Uterus (tissue), 2 donors: ENCODE measurements at regions not wholly inside any gene's neighbourhood (a gene's known extent, or its start where the extent isn't known, plus 50 kb on each side); places are given as distances from the start of the nearest gene placed in this dataset.
A peak's percentile ranks its signal among the peaks of the same experiment; 100 is the strongest.

Source experiments
- POLR2A ChIP-seq, 2 donors: fragments of 450-650 bp; IDR thresholded peaks; one replicate each; pipeline ENCODE4 v1.6.1; 2016; ENCODE audit warnings: antibody characterized with exemption in 2 of 2, mild to moderate bottlenecking in 1 of 2, moderate library complexity in 1 of 2
- TF ChIP-seq, protein P1 (sequence below), 4 experiments: fragments of 200-600 bp in 2 of 4; fragments of 450-650 bp in 2 of 4; sonication (generic) in 2 of 4; IDR thresholded peaks; one replicate each; pipeline ENCODE4 v1.5.1; 2016 to 2019; ENCODE audit warnings: antibody characterized with exemption in 4 of 4, mild to moderate bottlenecking in 2 of 4, moderate library complexity in 1 of 4

GRCh38 chr16:73122604-73123391 is 74.9 kb upstream of the ZFHX3 start:
- TF ChIP-seq, protein P1, sequence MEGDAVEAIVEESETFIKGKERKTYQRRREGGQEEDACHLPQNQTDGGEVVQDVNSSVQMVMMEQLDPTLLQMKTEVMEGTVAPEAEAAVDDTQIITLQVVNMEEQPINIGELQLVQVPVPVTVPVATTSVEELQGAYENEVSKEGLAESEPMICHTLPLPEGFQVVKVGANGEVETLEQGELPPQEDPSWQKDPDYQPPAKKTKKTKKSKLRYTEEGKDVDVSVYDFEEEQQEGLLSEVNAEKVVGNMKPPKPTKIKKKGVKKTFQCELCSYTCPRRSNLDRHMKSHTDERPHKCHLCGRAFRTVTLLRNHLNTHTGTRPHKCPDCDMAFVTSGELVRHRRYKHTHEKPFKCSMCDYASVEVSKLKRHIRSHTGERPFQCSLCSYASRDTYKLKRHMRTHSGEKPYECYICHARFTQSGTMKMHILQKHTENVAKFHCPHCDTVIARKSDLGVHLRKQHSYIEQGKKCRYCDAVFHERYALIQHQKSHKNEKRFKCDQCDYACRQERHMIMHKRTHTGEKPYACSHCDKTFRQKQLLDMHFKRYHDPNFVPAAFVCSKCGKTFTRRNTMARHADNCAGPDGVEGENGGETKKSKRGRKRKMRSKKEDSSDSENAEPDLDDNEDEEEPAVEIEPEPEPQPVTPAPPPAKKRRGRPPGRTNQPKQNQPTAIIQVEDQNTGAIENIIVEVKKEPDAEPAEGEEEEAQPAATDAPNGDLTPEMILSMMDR (IDR thresholded peaks at IDR 0.05), result peak in 1 of 4 experiments; percentile 7
- no peak for TF ChIP-seq POLR2A (IDR thresholded peaks at IDR 0.05)
